Natural killer cell (primary cell): ENCODE measurements at regions not wholly inside any gene's neighbourhood (a gene's known extent, or its start where the extent isn't known, plus 50 kb on each side); places are given as distances from the start of the nearest gene placed in this dataset.

Experiments
- ATAC-seq, 3 donors: fragments of 150-1000 bp in 2 of 3; fragments of 200-7000 bp in 1 of 3; cut with Tn5 transposase; 1 replicate in 1 of 3; 2 replicates in 2 of 3; pipeline ENCODE4 v1.10.0; 2021; ENCODE audit warnings: mild to moderate bottlenecking in 2 of 3, moderate library complexity in 2 of 3
- DNase-seq, 2 donors: peaks; one replicate each; pipeline versions ENCODE4 v3.0.0 to v3.0.0-alpha.2; 2013 to 2021; ENCODE audit warnings: mixed read lengths in 1 of 2
- H3K27ac ChIP-seq: one replicate; pipeline ENCODE4 v1.5.1; 2013; ENCODE audit warnings: mild to moderate bottlenecking, low read length
- H3K27me3 ChIP-seq: one replicate; pipeline ENCODE4 v1.6.1; 2013; ENCODE audit warnings: low read length; ENCODE audit not compliant: control insufficient read depth, insufficient read depth
- H3K36me3 ChIP-seq: one replicate; pipeline ENCODE4 v1.6.1; 2013; ENCODE audit warnings: low read length; ENCODE audit not compliant: control insufficient read depth, insufficient read depth
- H3K4me1 ChIP-seq: one replicate; pipeline ENCODE4 v1.6.1; 2013; ENCODE audit warnings: low read length; ENCODE audit not compliant: control insufficient read depth, insufficient read depth
- H3K4me3 ChIP-seq: one replicate; pipeline ENCODE4 v1.5.1; 2013; ENCODE audit warnings: low read length
- H3K9me3 ChIP-seq: one replicate; pipeline ENCODE4 v1.6.1; 2013; ENCODE audit warnings: low read length; ENCODE audit not compliant: control insufficient read depth, insufficient read depth
- H3K27ac Mint-ChIP-seq, 2 donors: one replicate each; pipeline ENCODE4 v1.8.0; 2022; ENCODE audit warnings: mild to moderate bottlenecking in 2 of 2, mixed read lengths in 2 of 2, moderate library complexity in 1 of 2
- H3K27me3 Mint-ChIP-seq, 2 donors: one replicate each; pipeline ENCODE4 v1.8.0; 2022; ENCODE audit warnings: low read depth in 2 of 2, mixed read lengths in 2 of 2
- H3K36me3 Mint-ChIP-seq: one replicate; pipeline ENCODE4 v1.8.0; 2022; ENCODE audit warnings: mixed read lengths
- H3K4me1 Mint-ChIP-seq, 2 donors: one replicate each; pipeline ENCODE4 v1.8.0; 2022; ENCODE audit warnings: mixed read lengths in 2 of 2
- H3K4me3 Mint-ChIP-seq: one replicate; pipeline ENCODE4 v1.8.0; 2022; ENCODE audit warnings: mild to moderate bottlenecking, moderate library complexity, mixed read lengths
- H3K9me3 Mint-ChIP-seq, 2 donors: one replicate each; pipeline ENCODE4 v1.8.0; 2022; ENCODE audit warnings: mixed read lengths in 2 of 2
- WGBS: methylation state at CpG from one replicate; pipeline ENCODE4 v1.1.7; 2013; ENCODE audit warnings: missing lambda C conversion rate; ENCODE audit not compliant: insufficient coverage; 5-methylcytosine and 5-hydroxymethylcytosine counted together
- intact Hi-C: fragments of 100-400 bp; cut with micrococcal nuclease; formaldehyde crosslinking; loops from one replicate; pipeline ENCODE4 v1.14.2; 2022
- TF ChIP-seq, protein P1 (sequence below): fragments of 200-600 bp; IDR thresholded peaks from one replicate; pipeline ENCODE4 v1.8.0; 2022; ENCODE audit warnings: antibody characterized with exemption

DNA sequence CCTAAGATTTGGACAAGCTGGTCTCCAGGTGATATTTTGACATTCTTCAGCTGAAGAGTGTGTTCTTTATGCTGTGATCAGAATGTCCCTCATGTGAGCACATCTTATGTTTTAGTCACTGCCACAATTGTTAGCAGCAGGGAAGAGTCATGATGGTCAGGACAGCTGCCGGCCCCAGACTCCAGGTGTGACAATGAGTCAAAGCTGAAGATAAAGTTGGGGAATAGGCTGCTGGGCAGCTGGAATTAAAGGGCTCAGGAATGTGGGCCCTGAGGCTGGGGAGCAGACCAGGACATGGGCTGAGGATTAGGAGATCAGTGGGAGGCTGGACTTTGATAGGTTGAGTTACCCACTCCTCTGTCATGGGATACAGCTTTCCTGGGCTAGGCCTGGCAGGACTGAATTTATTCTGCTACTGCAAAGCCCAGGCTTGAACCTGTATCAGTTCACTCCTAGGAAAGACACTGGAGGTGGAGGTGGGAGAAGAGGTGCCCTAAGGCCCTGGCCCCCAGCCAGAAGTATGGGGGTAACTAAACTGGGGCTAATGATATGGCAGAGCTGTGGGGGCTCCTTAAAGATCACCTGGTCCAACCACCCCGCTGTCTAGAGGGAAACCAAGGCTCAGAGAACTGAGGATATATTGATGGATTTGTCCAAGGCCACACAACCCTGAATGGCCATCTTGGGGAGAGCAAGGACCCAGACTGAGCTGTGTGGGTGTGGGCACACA, 119.5 kb downstream of the PJA1 start:
- no peak overlapping the region for H3K4me3 ChIP-seq
- no peak for ATAC-seq
- no peak overlapping the region for H3K27ac ChIP-seq
- H3K27me3 ChIP-seq, result no peaks in the 10 kb centered on the region
- no peaks in the 10 kb centered on the region for H3K4me1 ChIP-seq
- H3K27me3 Mint-ChIP-seq, result peaks cover 2 to 27% of the 10 kb centered on the region in 2 donors
- no peaks in the 10 kb centered on the region for H3K9me3 Mint-ChIP-seq
- no peaks in the 10 kb centered on the region for H3K36me3 ChIP-seq
- no peaks in the 10 kb centered on the region for H3K4me1 Mint-ChIP-seq
- no peaks in the 10 kb centered on the region for H3K36me3 Mint-ChIP-seq
- intact Hi-C loops, result no loop called here
- TF ChIP-seq, protein P1, sequence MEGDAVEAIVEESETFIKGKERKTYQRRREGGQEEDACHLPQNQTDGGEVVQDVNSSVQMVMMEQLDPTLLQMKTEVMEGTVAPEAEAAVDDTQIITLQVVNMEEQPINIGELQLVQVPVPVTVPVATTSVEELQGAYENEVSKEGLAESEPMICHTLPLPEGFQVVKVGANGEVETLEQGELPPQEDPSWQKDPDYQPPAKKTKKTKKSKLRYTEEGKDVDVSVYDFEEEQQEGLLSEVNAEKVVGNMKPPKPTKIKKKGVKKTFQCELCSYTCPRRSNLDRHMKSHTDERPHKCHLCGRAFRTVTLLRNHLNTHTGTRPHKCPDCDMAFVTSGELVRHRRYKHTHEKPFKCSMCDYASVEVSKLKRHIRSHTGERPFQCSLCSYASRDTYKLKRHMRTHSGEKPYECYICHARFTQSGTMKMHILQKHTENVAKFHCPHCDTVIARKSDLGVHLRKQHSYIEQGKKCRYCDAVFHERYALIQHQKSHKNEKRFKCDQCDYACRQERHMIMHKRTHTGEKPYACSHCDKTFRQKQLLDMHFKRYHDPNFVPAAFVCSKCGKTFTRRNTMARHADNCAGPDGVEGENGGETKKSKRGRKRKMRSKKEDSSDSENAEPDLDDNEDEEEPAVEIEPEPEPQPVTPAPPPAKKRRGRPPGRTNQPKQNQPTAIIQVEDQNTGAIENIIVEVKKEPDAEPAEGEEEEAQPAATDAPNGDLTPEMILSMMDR, result no peak
- no peak overlapping the region for H3K4me3 Mint-ChIP-seq
- WGBS, result 85% methylated on average over 2 of the region's 2 CpGs
- no peak overlapping the region for H3K27ac Mint-ChIP-seq
- H3K9me3 ChIP-seq, result no peaks in the 10 kb centered on the region
- DNase-seq, result no peak

DNA sequence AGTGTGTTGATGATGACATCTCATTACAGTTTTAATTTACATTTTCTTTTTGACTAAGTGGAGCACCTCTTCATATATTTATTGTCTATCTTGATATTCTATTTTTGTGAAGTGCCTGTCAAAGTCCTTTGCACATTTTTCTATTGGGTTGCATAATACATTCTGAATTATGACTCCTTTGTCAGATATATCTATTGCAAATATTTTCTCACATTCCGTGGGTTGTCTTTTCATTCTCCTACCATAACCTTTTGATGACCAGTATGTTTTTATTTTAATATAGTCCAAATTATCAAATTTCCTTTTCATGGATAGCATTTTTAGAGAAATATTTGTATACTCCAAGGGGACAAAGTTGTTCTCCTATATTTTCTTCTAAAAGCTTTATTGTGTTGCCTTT, 126.4 kb downstream of the PJA1 start:
- H3K4me3 Mint-ChIP-seq, result no peak overlapping the region
- WGBS, result no CpG with 5 or more reads among the region's 1 CpG
- Histone ChIP-seq H3K9me3 (no peaks in the 10 kb centered on the region), H3K4me3 (no peak overlapping the region), H3K4me1 (no peaks in the 10 kb centered on the region), H3K27ac (no peak overlapping the region), H3K27me3 (no peaks in the 10 kb centered on the region), H3K36me3 (no peaks in the 10 kb centered on the region)
- no peaks in the 10 kb centered on the region for H3K9me3 Mint-ChIP-seq
- intact Hi-C loops, result no loop called here
- no peak overlapping the region for H3K27ac Mint-ChIP-seq
- TF ChIP-seq, protein P1, result no peak
- peaks cover 0 to 5% of the 10 kb centered on the region in 2 donors for H3K4me1 Mint-ChIP-seq
- no peak for DNase-seq
- no peaks in the 10 kb centered on the region for H3K36me3 Mint-ChIP-seq
- H3K27me3 Mint-ChIP-seq, result peaks cover 3 to 7% of the 10 kb centered on the region in 2 donors
- ATAC-seq, result no peak

DNA sequence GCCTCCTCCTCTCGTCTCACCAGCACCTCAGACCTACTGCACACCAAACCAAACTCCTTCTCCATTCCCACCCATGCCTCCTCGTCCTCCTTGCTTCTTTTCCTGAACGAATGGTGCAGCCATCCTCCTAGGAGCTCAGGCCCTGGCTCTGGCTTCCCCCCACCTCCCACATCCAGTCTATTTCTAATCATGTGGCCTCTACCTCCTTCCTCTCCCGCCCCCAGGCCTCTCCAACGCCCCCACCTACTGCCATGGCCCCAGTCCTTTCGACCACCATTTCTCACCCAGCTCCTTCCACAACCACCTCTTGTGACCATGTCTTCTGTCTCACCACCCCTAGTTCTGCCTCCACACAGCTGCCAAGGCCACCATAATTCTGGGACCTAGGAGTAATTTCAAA, 127.1 kb downstream of the PJA1 start:
- Histone ChIP-seq H3K27me3 (no peaks in the 10 kb centered on the region), H3K4me3 (no peak overlapping the region), H3K27ac (no peak overlapping the region), H3K9me3 (no peaks in the 10 kb centered on the region), H3K36me3 (no peaks in the 10 kb centered on the region), H3K4me1 (no peaks in the 10 kb centered on the region)
- Mint-ChIP-seq H3K36me3 (no peaks in the 10 kb centered on the region), H3K4me1 (peaks cover 0 to 5% of the 10 kb centered on the region in 2 donors), H3K27me3 (peaks cover 1 to 3% of the 10 kb centered on the region in 2 donors), H3K27ac (no peak overlapping the region), H3K4me3 (no peak overlapping the region), H3K9me3 (no peaks in the 10 kb centered on the region)
- DNase-seq, result no peak
- ATAC-seq, result no peak
- intact Hi-C loops, result no loop called here
- WGBS, result 84% methylated on average over 6 of the region's 6 CpGs
- TF ChIP-seq, protein P1, result no peak

DNA sequence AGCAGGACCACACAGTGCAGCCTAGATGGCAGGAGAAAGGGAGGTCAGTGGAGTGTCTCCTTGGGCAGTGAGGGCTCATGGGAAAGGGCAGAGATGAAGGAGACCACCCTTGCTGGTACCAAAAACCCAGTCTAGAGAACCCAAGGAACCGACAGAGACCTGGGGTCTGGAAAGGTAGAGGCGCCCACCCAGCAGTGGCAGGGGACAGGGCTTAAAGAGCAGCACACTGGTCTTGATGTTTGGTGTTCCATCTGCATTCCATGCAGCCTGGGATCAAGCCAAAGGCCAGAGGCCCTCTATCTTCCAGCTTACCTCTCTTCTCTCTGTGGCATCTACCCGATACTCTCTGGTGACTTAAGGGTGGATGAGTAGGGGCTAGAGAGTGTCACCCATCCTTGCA, 127.5 kb downstream of the PJA1 start:
- no peaks in the 10 kb centered on the region for H3K27me3 ChIP-seq
- intact Hi-C loops, result no loop called here
- DNase-seq, result no peak
- no peaks in the 10 kb centered on the region for H3K36me3 ChIP-seq
- Mint-ChIP-seq H3K4me1 (peaks cover 0 to 5% of the 10 kb centered on the region in 2 donors), H3K36me3 (no peaks in the 10 kb centered on the region), H3K27ac (no peak overlapping the region), H3K27me3 (peaks cover 0 to 3% of the 10 kb centered on the region in 2 donors), H3K9me3 (no peaks in the 10 kb centered on the region), H3K4me3 (no peak overlapping the region)
- H3K4me3 ChIP-seq, result no peak overlapping the region
- TF ChIP-seq, protein P1, result no peak
- WGBS, result 88% methylated on average over 1 of the region's 3 CpGs
- H3K4me1 ChIP-seq, result no peaks in the 10 kb centered on the region
- no peak overlapping the region for H3K27ac ChIP-seq
- no peaks in the 10 kb centered on the region for H3K9me3 ChIP-seq
- no peak for ATAC-seq
